ENCODE measurements at regions not wholly inside any gene's neighbourhood (a gene's known extent, or its start where the extent isn't known, plus 50 kb on each side); places are given as distances from the start of the nearest gene placed in this dataset.

DNA sequence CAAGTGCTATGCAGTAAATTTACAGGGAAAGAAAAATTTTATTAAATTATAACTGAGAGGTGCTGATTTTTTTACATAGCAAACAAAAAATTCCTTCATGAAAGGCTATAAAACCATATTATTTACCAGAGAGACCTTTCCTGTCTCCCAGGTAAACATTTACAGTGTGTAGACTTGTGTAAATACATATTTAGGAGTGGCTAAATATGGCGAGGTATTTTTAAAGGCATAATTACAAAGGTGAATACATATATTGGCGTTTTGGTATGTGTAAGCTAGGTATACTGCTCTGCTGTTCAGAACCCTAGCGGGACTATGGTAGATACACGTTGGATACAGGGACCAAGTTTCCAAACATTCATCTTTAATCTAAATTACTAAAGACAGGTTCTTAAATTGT lies 170.6 kb upstream of the MEF2C start:
- TF ChIP-seq, protein P1, sequence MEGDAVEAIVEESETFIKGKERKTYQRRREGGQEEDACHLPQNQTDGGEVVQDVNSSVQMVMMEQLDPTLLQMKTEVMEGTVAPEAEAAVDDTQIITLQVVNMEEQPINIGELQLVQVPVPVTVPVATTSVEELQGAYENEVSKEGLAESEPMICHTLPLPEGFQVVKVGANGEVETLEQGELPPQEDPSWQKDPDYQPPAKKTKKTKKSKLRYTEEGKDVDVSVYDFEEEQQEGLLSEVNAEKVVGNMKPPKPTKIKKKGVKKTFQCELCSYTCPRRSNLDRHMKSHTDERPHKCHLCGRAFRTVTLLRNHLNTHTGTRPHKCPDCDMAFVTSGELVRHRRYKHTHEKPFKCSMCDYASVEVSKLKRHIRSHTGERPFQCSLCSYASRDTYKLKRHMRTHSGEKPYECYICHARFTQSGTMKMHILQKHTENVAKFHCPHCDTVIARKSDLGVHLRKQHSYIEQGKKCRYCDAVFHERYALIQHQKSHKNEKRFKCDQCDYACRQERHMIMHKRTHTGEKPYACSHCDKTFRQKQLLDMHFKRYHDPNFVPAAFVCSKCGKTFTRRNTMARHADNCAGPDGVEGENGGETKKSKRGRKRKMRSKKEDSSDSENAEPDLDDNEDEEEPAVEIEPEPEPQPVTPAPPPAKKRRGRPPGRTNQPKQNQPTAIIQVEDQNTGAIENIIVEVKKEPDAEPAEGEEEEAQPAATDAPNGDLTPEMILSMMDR (IDR thresholded peaks at IDR 0.05): no peak
- TF ChIP-seq POLR2A (IDR thresholded peaks at IDR 0.05): no peak
- no peak for TF ChIP-seq POLR2AphosphoS5 (IDR thresholded peaks at IDR 0.05)
